ENCODE measurements at regions not wholly inside any gene's neighbourhood (a gene's known extent, or its start where the extent isn't known, plus 50 kb on each side); places are given as distances from the start of the nearest gene placed in this dataset.

DNA sequence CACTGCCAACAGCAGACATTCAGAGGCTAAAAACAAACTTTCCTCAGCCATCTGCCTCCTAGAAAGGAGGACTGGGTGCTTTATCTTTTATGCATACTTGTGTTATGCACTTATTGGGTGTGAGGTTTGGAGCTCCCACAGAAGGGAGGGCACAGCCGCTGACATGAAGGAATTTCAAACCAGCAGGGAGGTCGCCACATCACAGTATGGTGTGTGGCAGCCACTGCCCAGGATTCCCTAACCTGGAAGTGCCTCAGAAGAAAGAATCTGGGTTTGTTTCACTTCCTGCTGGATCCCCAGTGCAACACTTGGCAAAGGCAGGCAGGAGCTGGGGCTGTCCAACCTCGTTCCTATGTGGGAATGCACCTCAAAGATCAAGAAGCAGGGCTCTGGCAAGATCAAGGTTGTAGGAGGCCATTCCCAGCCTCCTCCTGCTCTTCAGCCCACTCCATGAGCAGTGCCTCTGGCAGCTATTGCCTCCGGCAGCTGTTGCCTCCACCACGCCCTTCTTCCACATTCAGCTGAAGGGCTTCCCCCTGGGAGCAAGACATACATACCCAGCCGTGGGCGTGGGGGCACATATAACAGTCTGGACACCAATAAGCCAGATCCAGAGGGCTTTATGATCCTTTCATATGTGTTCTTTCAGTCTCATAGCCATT lies 109.0 kb upstream of the MAMLD1 start:
- no peaks in the 10 kb centered on the region for H3K79me1 ChIP-seq (replicated peaks; ENCODE audit: low read length, poor library complexity, severe bottlenecking)
- no peak for DNase-seq
- no peaks in the 10 kb centered on the region for H3K9me3 ChIP-seq (ENCODE audit: control insufficient read depth, low read length)
- H2AK5ac ChIP-seq (ENCODE audit: low read length, severe bottlenecking) = no peak overlapping the region
- H3K9ac ChIP-seq (ENCODE audit: low read length) = no peak overlapping the region
- no peak overlapping the region for H2BK15ac ChIP-seq (ENCODE audit: low read depth, poor library complexity, severe bottlenecking)
- H2BK12ac ChIP-seq (ENCODE audit: low read length in 2 of 2) = no peak overlapping the region
- no peak overlapping the region for H2BK120ac ChIP-seq (ENCODE audit: low read depth, low read length)
- H3K23ac ChIP-seq (ENCODE audit: low read length in 2 of 2) = no peak overlapping the region
- H3K18ac ChIP-seq (ENCODE audit: low read depth in 1 of 2, low read length in 2 of 2) = no peak overlapping the region
- H3K4me1 ChIP-seq (ENCODE audit: control insufficient read depth, insufficient read depth, low read depth, low read length) = peaks cover 11% of the 10 kb centered on the region
- WGBS = 81% methylated on average over 7 of the region's 7 CpGs
- H3K14ac ChIP-seq (ENCODE audit: low read length in 2 of 2) = no peak overlapping the region
- no peak overlapping the region for H4K91ac ChIP-seq (ENCODE audit: low read length)
- H3K4me2 ChIP-seq (ENCODE audit: low read length, poor library complexity, severe bottlenecking) = no peak overlapping the region
- H3K36me3 ChIP-seq (ENCODE audit: control insufficient read depth in 1 of 2, insufficient read depth in 2 of 2, low read depth in 1 of 2, low read length in 2 of 2) = no peaks in the 10 kb centered on the region
- H3K27me3 ChIP-seq (ENCODE audit: control insufficient read depth in 1 of 2, insufficient read depth in 1 of 2, low read length in 2 of 2) = peaks cover 0 to 36% of the 10 kb centered on the region in 2 experiments
- no peak overlapping the region for H2BK5ac ChIP-seq (ENCODE audit: low read depth, low read length, poor library complexity, severe bottlenecking)
- H3K27ac ChIP-seq (ENCODE audit: low read length, poor library complexity, severe bottlenecking) = no peak overlapping the region
- H4K8ac ChIP-seq (ENCODE audit: low read length) = no peak overlapping the region
- H3K4ac ChIP-seq (ENCODE audit: low read depth in 1 of 2, low read length in 2 of 2) = no peak overlapping the region
- no peak overlapping the region for H3K4me3 ChIP-seq (ENCODE audit: insufficient read depth in 1 of 2, low read depth in 1 of 2, low read length in 2 of 2)
- no peak overlapping the region for H2AFZ ChIP-seq (ENCODE audit: low read depth, low read length)

DNA sequence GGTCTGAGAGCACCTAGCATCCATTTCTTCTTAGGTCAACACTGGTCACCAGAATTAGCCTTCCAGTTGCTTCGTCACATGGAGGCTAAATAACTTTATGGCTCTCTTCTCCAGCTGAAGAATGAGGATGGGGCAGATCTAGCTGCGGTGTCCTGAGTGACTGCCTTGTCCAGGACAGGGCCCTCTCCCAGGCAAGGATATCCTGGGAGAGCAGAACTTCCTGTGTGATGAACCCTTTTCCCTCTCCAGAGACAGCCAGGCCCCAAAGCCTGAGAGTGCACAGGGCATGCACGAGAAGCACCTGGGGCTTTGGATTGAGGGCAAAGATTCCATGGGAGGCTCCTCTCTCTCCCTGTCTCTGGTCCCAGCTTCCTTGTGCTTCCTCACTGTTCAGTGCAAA lies 108.2 kb upstream of the MAMLD1 start:
- H4K91ac ChIP-seq (ENCODE audit: low read length) = no peak overlapping the region
- H3K27me3 ChIP-seq (ENCODE audit: control insufficient read depth in 1 of 2, insufficient read depth in 1 of 2, low read length in 2 of 2) = peaks cover 0 to 36% of the 10 kb centered on the region in 2 experiments
- no peak overlapping the region for H2BK12ac ChIP-seq (ENCODE audit: low read length in 2 of 2)
- no peak overlapping the region for H3K23ac ChIP-seq (ENCODE audit: low read length in 2 of 2)
- no peaks in the 10 kb centered on the region for H3K79me1 ChIP-seq (replicated peaks; ENCODE audit: low read length, poor library complexity, severe bottlenecking)
- no peaks in the 10 kb centered on the region for H3K9me3 ChIP-seq (ENCODE audit: control insufficient read depth, low read length)
- no peak overlapping the region for H3K18ac ChIP-seq (ENCODE audit: low read depth in 1 of 2, low read length in 2 of 2)
- WGBS = 86% methylated on average over 3 of the region's 3 CpGs
- H3K9ac ChIP-seq (ENCODE audit: low read length) = no peak overlapping the region
- H2BK15ac ChIP-seq (ENCODE audit: low read depth, poor library complexity, severe bottlenecking) = no peak overlapping the region
- H2AFZ ChIP-seq (ENCODE audit: low read depth, low read length) = no peak overlapping the region
- H3K4me1 ChIP-seq (ENCODE audit: control insufficient read depth, insufficient read depth, low read depth, low read length) = peaks cover 13% of the 10 kb centered on the region
- H3K36me3 ChIP-seq (ENCODE audit: control insufficient read depth in 1 of 2, insufficient read depth in 2 of 2, low read depth in 1 of 2, low read length in 2 of 2) = no peaks in the 10 kb centered on the region
- no peak overlapping the region for H2AK5ac ChIP-seq (ENCODE audit: low read length, severe bottlenecking)
- no peak for DNase-seq
- no peak overlapping the region for H3K4me3 ChIP-seq (ENCODE audit: insufficient read depth in 1 of 2, low read depth in 1 of 2, low read length in 2 of 2)
- no peak overlapping the region for H3K4me2 ChIP-seq (ENCODE audit: low read length, poor library complexity, severe bottlenecking)
- H2BK120ac ChIP-seq (ENCODE audit: low read depth, low read length) = no peak overlapping the region
- H3K14ac ChIP-seq (ENCODE audit: low read length in 2 of 2) = no peak overlapping the region
- H3K4ac ChIP-seq (ENCODE audit: low read depth in 1 of 2, low read length in 2 of 2) = no peak overlapping the region
- no peak overlapping the region for H2BK5ac ChIP-seq (ENCODE audit: low read depth, low read length, poor library complexity, severe bottlenecking)
- H4K8ac ChIP-seq (ENCODE audit: low read length) = no peak overlapping the region
- no peak overlapping the region for H3K27ac ChIP-seq (ENCODE audit: low read length, poor library complexity, severe bottlenecking)

DNA sequence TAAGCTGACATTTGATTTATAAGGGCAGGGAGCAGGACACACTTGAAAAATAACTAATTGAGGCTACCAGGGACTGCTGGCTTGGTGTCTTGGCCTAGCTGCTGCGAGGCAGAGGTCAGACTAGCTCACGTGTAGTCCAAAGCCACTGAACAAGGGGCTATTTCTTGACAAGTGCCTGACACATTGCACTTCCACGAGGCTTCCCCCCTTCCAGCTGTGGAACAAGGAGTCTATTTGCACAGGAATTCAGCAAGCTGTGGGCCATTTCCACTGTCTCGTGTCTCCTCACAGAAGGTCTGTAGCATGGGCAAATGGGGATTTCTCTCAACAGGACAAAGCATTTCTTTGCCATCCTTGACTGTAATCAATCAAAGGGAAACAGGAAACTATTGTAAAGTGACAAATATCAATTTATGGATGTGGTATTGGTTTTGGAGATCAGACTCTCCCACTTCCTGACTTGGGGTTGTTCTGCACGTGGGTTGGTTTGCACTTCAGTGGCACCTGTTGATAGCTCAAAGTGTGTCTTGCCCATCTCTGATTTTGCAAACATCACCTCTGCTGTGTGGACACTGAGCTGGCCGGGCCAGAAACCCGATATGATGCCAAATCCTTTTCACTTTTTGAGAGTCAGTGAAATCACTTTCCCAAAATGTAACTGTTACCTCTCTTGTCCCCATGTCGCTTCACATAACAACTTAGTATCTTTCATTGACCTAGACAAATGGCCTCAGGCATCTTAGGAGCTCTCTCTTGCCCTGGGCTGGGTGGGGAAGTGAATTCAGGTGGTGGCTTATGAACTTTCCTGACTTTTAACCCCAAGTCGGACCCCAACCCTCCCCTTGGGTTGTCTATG lies 107.4 kb upstream of the MAMLD1 start:
- Histone ChIP-seq H3K4me2 (ENCODE audit: low read length, poor library complexity, severe bottlenecking) (no peak overlapping the region), H4K8ac (ENCODE audit: low read length) (no peak overlapping the region), H4K91ac (ENCODE audit: low read length) (no peak overlapping the region), H3K36me3 (ENCODE audit: control insufficient read depth in 1 of 2, insufficient read depth in 2 of 2, low read depth in 1 of 2, low read length in 2 of 2) (no peaks in the 10 kb centered on the region), H3K4me3 (ENCODE audit: insufficient read depth in 1 of 2, low read depth in 1 of 2, low read length in 2 of 2) (no peak overlapping the region), H2BK5ac (ENCODE audit: low read depth, low read length, poor library complexity, severe bottlenecking) (no peak overlapping the region), H2BK12ac (ENCODE audit: low read length in 2 of 2) (no peak overlapping the region), H2AFZ (ENCODE audit: low read depth, low read length) (no peak overlapping the region), H2BK15ac (ENCODE audit: low read depth, poor library complexity, severe bottlenecking) (no peak overlapping the region), H3K14ac (ENCODE audit: low read length in 2 of 2) (peak overlapping the region in 1 of 2 experiments; percentile 60), H2AK5ac (ENCODE audit: low read length, severe bottlenecking) (no peak overlapping the region), H3K79me1 (replicated peaks; ENCODE audit: low read length, poor library complexity, severe bottlenecking) (no peaks in the 10 kb centered on the region), H3K23ac (ENCODE audit: low read length in 2 of 2) (no peak overlapping the region), H3K9ac (ENCODE audit: low read length) (no peak overlapping the region), H3K18ac (ENCODE audit: low read depth in 1 of 2, low read length in 2 of 2) (no peak overlapping the region), H3K4me1 (ENCODE audit: control insufficient read depth, insufficient read depth, low read depth, low read length) (peaks cover 13% of the 10 kb centered on the region), H3K27ac (ENCODE audit: low read length, poor library complexity, severe bottlenecking) (no peak overlapping the region), H3K4ac (ENCODE audit: low read depth in 1 of 2, low read length in 2 of 2) (no peak overlapping the region), H3K27me3 (ENCODE audit: control insufficient read depth in 1 of 2, insufficient read depth in 1 of 2, low read length in 2 of 2) (peaks cover 0 to 36% of the 10 kb centered on the region in 2 experiments), H3K9me3 (ENCODE audit: control insufficient read depth, low read length) (no peaks in the 10 kb centered on the region), H2BK120ac (ENCODE audit: low read depth, low read length) (no peak overlapping the region)
- DNase-seq = no peak
- 80% methylated on average over 5 of the region's 9 CpGs for WGBS

DNA sequence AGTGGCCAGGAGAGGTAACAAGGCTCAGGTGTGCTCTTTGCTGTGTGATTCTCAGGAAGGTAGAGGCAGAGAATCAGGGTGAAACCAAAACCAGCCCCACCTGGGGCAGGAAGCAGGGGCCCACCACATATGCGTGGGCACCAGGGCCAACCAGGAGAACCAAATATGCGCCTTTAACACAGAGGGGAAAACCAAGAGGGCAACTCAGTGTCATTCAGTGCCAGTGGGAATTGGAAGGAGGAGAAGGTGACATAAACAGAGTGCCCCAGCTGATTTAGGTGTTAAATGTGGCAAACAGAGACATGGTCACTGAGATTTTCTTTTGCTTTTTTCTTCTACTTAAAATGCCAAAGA lies 106.8 kb upstream of the MAMLD1 start:
- H3K4ac ChIP-seq (ENCODE audit: low read depth in 1 of 2, low read length in 2 of 2) = no peak overlapping the region
- DNase-seq = no peak
- no peak overlapping the region for H2BK5ac ChIP-seq (ENCODE audit: low read depth, low read length, poor library complexity, severe bottlenecking)
- H3K18ac ChIP-seq (ENCODE audit: low read depth in 1 of 2, low read length in 2 of 2) = no peak overlapping the region
- no peak overlapping the region for H2AK5ac ChIP-seq (ENCODE audit: low read length, severe bottlenecking)
- no peak overlapping the region for H3K4me2 ChIP-seq (ENCODE audit: low read length, poor library complexity, severe bottlenecking)
- no peak overlapping the region for H2AFZ ChIP-seq (ENCODE audit: low read depth, low read length)
- H3K14ac ChIP-seq (ENCODE audit: low read length in 2 of 2) = no peak overlapping the region
- no peak overlapping the region for H3K27ac ChIP-seq (ENCODE audit: low read length, poor library complexity, severe bottlenecking)
- H3K23ac ChIP-seq (ENCODE audit: low read length in 2 of 2) = no peak overlapping the region
- no peak overlapping the region for H4K91ac ChIP-seq (ENCODE audit: low read length)
- H3K4me1 ChIP-seq (ENCODE audit: control insufficient read depth, insufficient read depth, low read depth, low read length) = peaks cover 13% of the 10 kb centered on the region
- no peak overlapping the region for H2BK12ac ChIP-seq (ENCODE audit: low read length in 2 of 2)
- no peak overlapping the region for H4K8ac ChIP-seq (ENCODE audit: low read length)
- H3K9me3 ChIP-seq (ENCODE audit: control insufficient read depth, low read length) = no peaks in the 10 kb centered on the region
- H3K4me3 ChIP-seq (ENCODE audit: insufficient read depth in 1 of 2, low read depth in 1 of 2, low read length in 2 of 2) = no peak overlapping the region
- H3K9ac ChIP-seq (ENCODE audit: low read length) = no peak overlapping the region
- no peaks in the 10 kb centered on the region for H3K36me3 ChIP-seq (ENCODE audit: control insufficient read depth in 1 of 2, insufficient read depth in 2 of 2, low read depth in 1 of 2, low read length in 2 of 2)
- no peak overlapping the region for H2BK120ac ChIP-seq (ENCODE audit: low read depth, low read length)
- WGBS = 95% methylated on average over 2 of the region's 2 CpGs
- H3K79me1 ChIP-seq (replicated peaks; ENCODE audit: low read length, poor library complexity, severe bottlenecking) = no peaks in the 10 kb centered on the region
- H3K27me3 ChIP-seq (ENCODE audit: control insufficient read depth in 1 of 2, insufficient read depth in 1 of 2, low read length in 2 of 2) = peaks cover 0 to 37% of the 10 kb centered on the region in 2 experiments
- no peak overlapping the region for H2BK15ac ChIP-seq (ENCODE audit: low read depth, poor library complexity, severe bottlenecking)
